ENCODE measurements at regions not wholly inside any gene's neighbourhood (a gene's known extent, or its start where the extent isn't known, plus 50 kb on each side); places are given as distances from the start of the nearest gene placed in this dataset.

- no peak for TF ChIP-seq GATA2 (IDR thresholded peaks at IDR 0.05; ENCODE audit: low read depth, low read length)
- no peak for TF ChIP-seq GATA3 (IDR thresholded peaks at IDR 0.05; ENCODE audit: low read depth, low read length)
Measured at GRCh38 chr6:92538926-92539325, 880.4 kb downstream of the EPHA7 start.
